Epidermal melanocyte (primary cell): ENCODE measurements at regions not wholly inside any gene's neighbourhood (a gene's known extent, or its start where the extent isn't known, plus 50 kb on each side); places are given as distances from the start of the nearest gene placed in this dataset.

Experiments
- DNase-seq: peaks from one replicate; pipeline ENCODE4 v3.0.0; 2011; ENCODE audit warnings: low spot score; ENCODE audit not compliant: insufficient read length

GRCh38 chr2:163281717-163282116, 443.1 kb upstream of the KCNH7 start:
- no peak for DNase-seq

- no peak for DNase-seq
Measured at GRCh38 chr2:163269374-163270021, 430.9 kb upstream of the KCNH7 start.

- DNase-seq: no peak
Measured at GRCh38 chr2:163266772-163267171, 428.2 kb upstream of the KCNH7 start.

- no peak for DNase-seq
Measured at GRCh38 chr2:163265562-163265961, 427.0 kb upstream of the KCNH7 start.

GRCh38 chr2:163264341-163264740, 425.8 kb upstream of the KCNH7 start:
- no peak for DNase-seq

GRCh38 chr2:163259489-163259888, 420.9 kb upstream of the KCNH7 start:
- no peak for DNase-seq

GRCh38 chr2:163255086-163255485, 416.5 kb upstream of the KCNH7 start:
- DNase-seq: no peak

GRCh38 chr2:163253621-163254285, 415.2 kb upstream of the KCNH7 start:
- DNase-seq: no peak

GRCh38 chr2:163252199-163252598, 413.6 kb upstream of the KCNH7 start:
- DNase-seq: no peak

- DNase-seq: no peak
Measured at GRCh38 chr2:163248376-163249253, 410.0 kb upstream of the KCNH7 start.

GRCh38 chr2:163247847-163248220, 409.3 kb upstream of the KCNH7 start:
- no peak for DNase-seq

GRCh38 chr2:163247156-163247846, 408.7 kb upstream of the KCNH7 start:
- DNase-seq: no peak

- DNase-seq: no peak
Measured at GRCh38 chr2:163246135-163246534, 407.6 kb upstream of the KCNH7 start.

GRCh38 chr2:163236553-163236952, 398.0 kb upstream of the KCNH7 start:
- DNase-seq: no peak

GRCh38 chr2:163231666-163232065, 393.1 kb upstream of the KCNH7 start:
- DNase-seq: no peak

GRCh38 chr2:163213661-163214081, 375.1 kb upstream of the KCNH7 start:
- DNase-seq: no peak

GRCh38 chr2:163210430-163210918, 371.9 kb upstream of the KCNH7 start:
- DNase-seq: no peak

- DNase-seq: no peak
Measured at GRCh38 chr2:163207693-163208370, 369.3 kb upstream of the KCNH7 start.

GRCh38 chr2:163205589-163206254, 367.2 kb upstream of the KCNH7 start:
- DNase-seq: no peak

GRCh38 chr2:163200741-163201140, 362.2 kb upstream of the KCNH7 start:
- DNase-seq: no peak
